ENCODE measurements at regions not wholly inside any gene's neighbourhood (a gene's known extent, or its start where the extent isn't known, plus 50 kb on each side); places are given as distances from the start of the nearest gene placed in this dataset.

- no peak for DNase-seq (ENCODE audit: low read depth in 2 of 3, low spot score in 2 of 3)
These were observed 268.8 kb upstream of the PRDM1 start for GRCh38 chr6:105817370-105817769.

DNA sequence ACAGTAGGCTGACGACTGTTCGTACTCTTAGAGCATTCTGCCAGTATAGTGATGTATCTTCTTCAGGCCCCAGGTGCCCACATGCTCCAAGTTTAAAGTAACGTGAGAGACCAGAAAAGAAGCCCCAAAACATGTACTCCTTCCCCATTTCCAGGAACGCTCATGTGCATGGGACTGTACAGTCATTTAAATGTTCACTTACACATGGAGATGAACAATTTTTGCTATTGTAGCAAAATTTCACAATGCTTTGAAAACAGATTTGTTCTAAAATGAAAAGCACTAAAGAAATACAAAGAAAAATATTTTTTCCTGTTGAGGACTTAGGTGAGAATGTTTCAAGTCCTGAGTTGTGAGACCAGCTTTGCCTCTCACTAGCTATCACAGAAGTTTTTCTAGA, 269.3 kb upstream of the PRDM1 start:
- DNase-seq (ENCODE audit: low read depth in 2 of 3, low spot score in 2 of 3), result no peak

DNA sequence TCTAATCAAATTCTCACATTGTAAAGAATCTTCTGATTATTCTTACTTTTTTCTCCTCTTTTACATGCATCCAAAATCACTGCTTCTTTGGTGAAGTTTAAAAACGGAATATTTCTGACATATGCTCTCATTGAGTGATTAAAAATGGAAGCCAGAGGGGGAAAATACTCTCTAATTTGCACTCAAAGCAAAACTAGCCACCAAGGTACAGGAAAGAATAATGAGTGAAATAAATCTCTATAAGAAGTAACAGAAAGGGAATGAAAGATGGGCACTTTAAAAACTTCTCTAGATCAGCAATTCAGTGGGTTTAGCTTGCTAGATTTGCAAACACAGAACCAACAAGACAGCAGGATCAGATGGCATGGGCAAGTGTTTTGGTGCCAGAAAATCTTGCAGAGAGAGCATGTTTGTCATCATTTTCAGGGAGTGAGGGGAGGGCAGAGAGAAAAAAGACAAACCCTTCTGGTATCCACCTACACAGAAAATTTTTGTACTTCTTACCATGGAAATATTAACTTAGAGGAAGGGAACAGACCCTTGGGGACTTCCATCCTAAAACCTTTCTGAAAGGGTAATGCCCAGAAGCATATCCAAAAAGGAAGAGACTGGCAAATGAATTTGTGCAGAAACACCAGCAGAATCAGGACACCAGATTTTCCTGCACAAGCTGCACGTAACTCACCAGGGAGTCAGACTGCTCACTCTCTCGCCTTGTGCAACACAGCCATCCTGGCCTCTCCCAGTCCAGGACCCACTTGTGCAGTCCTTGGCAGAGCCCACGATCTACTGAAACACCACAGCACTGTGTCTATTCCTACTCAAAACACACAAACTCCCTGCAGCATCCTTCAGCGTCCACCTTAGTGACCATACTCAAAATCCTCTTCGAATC, 270.2 kb upstream of the PRDM1 start:
- no peak for DNase-seq (ENCODE audit: low read depth in 2 of 3, low spot score in 2 of 3)

GRCh38 chr6:105814745-105815536, 271.2 kb upstream of the PRDM1 start:
- DNase-seq (ENCODE audit: low read depth in 2 of 3, low spot score in 2 of 3), result no peak

- no peak for DNase-seq (ENCODE audit: low read depth in 2 of 3, low spot score in 2 of 3)
These were observed 275.1 kb upstream of the PRDM1 start for GRCh38 chr6:105810922-105811482.

DNA sequence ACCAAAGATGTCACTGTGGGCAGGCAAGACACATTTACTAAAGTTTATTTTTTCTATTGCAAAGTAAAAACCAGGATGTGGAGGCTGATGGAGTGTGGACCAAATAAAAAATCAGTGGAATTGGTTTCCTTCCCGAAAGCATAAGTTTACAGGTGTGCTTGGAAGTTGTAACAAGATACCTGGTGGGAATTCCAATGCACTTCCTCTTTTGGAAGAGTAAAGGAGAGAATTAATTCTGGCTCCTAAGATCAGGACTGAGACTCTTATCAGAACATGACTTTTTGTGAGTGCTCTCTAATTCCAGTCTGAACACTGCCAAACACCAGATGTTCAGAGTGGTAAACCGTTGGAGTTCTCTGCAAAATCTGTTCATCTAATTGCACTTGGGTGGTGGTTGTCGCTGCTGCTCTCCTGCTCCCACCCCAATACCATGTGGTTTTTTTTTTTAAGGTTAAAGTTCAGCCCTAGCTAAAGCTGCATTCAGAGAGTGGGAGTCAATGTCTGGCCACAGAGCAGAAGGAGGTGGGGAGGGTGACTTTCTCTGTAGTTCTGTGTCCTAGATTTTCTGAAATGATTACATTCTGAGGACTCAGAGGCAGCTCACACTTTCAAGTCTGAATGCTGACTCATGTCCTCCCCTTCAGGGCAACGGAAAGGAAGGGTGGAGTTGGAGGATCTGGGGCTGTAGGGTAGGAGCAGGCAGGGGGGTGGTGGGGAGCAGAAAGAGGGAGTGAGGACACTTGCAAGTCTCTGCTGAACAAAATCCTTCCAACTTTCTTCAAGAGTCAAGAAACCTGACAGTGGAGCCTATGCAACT, 275.8 kb upstream of the PRDM1 start:
- DNase-seq (ENCODE audit: low read depth in 2 of 3, low spot score in 2 of 3), result peak in 2 of 3 experiments; percentile 20 to 24

DNA sequence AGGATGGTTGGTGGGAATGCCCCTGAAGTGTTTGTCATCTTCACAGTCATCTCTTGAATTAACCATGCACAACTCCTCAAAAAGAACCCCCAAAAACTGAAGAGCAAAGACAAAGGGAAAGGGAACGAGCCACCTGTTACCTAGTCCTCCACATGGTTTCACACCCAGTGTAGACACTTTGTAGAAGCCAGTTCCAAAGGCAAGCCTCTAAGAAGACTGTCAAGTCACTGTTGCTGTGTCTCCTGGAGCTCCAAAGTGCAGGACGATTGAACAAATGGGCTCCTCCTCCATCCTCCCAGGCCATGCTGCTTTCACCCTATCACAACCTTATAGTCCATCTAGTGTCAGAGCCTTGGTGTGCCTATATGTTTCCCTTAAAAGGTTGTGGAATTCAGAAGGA, 277.6 kb upstream of the PRDM1 start:
- no peak for DNase-seq (ENCODE audit: low read depth in 2 of 3, low spot score in 2 of 3)

GRCh38 chr6:105807905-105808304, 278.2 kb upstream of the PRDM1 start:
- no peak for DNase-seq (ENCODE audit: low read depth in 2 of 3, low spot score in 2 of 3)

- DNase-seq (ENCODE audit: low read depth in 2 of 3, low spot score in 2 of 3), result no peak
These were observed 279.6 kb upstream of the PRDM1 start for GRCh38 chr6:105806486-105806920.

DNA sequence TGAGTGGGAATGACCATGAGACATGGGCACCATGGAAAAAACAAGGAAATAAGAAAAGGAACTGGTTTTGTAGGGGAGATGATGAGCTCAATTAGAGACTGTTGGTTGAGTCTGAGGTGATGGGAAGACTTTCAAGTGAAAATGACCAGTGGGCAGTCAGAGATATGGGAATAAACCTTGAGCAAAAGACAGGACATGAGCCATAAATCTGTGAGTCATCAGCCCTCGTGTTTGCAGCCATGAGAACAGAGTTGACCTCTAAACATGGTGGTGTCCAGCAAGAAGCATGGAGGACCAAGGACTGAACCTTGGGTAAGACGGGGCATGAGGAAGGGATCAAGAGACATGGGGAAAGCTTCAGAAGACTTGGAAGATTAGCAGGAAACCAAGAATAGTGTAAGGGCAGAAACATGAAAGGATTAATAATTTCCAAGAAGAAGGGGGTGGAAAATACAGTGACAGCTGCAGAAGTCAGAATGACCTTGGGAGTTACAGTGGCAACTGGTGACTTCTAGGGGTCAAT, 280.6 kb upstream of the PRDM1 start:
- DNase-seq (ENCODE audit: low read depth in 2 of 3, low spot score in 2 of 3), result no peak

- DNase-seq (ENCODE audit: low read depth in 2 of 3, low spot score in 2 of 3), result no peak
These were observed 281.7 kb upstream of the PRDM1 start for GRCh38 chr6:105804424-105804823.

- no peak for DNase-seq (ENCODE audit: low read depth in 2 of 3, low spot score in 2 of 3)
These were observed 282.1 kb upstream of the PRDM1 start for GRCh38 chr6:105804000-105804399.

GRCh38 chr6:105803442-105803841, 282.7 kb upstream of the PRDM1 start:
- DNase-seq (ENCODE audit: low read depth in 2 of 3, low spot score in 2 of 3), result no peak

DNA sequence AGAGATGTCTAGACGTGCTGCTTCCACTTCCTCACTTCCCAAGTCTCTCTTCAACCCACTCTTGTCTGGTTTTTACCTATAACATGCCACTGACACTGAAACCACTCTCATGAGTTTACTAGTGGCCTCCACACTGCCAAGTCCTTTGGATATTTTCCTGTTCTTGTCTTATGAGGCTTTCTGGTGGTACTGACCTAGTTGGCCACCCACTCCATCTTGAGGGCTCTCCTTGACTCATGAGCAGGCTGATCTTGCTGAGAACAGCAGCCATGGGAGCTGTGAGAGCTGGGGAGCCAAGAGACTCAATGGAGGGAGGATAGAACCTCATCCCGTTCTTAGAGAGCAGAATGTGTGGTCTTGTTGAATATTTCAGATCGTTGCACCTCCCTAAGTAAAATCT, 283.4 kb upstream of the PRDM1 start:
- no peak for DNase-seq (ENCODE audit: low read depth in 2 of 3, low spot score in 2 of 3)

DNA sequence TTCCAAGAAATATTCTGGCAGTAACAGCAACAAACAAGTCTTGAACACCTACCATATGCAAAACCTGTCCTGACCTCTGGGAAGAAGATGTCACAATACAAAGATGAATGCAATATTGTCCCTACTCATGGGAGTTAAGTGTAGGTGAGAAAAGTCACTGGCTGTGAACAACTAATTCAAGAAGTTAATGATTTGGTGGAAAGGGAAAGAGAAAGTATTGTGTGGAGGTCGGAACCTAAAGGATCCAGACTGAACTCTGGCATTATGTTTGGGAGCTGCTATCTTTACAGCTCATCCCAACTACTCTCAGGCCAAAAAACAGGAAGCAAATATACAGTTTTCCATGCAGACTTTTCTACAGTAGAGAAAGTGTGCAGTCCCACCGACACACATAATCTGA, 285.3 kb upstream of the PRDM1 start:
- DNase-seq (ENCODE audit: low read depth in 2 of 3, low spot score in 2 of 3), result no peak

DNA sequence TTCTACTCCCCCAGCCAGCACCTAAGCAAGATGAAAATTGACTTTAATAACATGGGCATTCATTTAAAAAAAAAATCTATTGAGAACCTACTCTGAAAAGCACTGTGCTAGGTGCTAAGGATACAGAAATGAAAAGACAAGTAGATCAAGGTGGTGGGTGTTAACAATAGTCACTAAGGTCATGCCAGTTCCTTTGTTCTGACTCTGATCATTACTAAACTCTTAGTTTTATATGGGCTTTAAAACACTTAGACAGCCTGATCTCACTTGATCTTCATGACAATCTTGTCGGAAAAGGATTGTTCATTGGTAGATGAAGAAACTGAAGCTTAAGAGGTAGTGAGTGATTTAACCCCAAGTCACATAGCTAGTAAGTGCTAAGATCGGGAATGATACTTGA, 285.7 kb upstream of the PRDM1 start:
- DNase-seq (ENCODE audit: low read depth in 2 of 3, low spot score in 2 of 3), result no peak

GRCh38 chr6:105799056-105799455, 287.1 kb upstream of the PRDM1 start:
- DNase-seq (ENCODE audit: low read depth in 2 of 3, low spot score in 2 of 3), result no peak

GRCh38 chr6:105797983-105798453, 288.1 kb upstream of the PRDM1 start:
- DNase-seq (ENCODE audit: low read depth in 2 of 3, low spot score in 2 of 3), result no peak

DNA sequence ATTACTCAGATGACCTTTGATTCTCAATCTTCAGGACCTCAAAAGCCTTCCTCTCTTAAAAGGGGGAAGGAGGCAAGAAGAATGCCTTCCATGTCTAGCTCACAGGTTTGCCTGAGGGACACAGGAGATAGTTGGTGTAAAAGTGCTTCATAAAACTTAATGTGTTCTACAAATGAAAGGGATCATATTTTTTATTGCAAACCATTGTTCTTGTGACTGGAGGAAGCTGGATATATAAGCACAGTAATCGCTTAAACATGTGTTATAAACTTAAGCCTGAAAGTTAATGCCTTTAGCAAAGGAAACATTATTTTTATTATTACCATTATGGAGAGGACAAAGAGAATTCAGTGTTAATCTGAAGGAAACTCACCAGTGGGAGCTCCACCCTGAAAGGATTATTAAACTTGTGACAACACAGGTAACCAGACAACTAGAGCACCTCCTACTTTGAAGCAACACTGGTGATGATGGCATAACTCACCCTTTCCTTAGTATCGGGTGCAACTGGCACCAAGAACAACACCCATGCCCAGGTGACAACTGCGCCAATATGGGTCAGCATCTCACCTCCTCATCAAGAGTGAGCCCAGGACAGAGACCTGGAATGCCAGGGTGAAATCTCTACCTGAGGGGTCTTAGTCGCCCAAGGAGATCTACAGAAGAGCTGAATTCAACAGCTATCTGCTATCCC, 288.7 kb upstream of the PRDM1 start:
- no peak for DNase-seq (ENCODE audit: low read depth in 2 of 3, low spot score in 2 of 3)

GRCh38 chr6:105795913-105796517, 290.1 kb upstream of the PRDM1 start:
- DNase-seq (ENCODE audit: low read depth in 2 of 3, low spot score in 2 of 3), result no peak
